SK-N-SH (cell line): ENCODE measurements at regions not wholly inside any gene's neighbourhood (a gene's known extent, or its start where the extent isn't known, plus 50 kb on each side); places are given as distances from the start of the nearest gene placed in this dataset.

ENCODE experiments used
- CTCF ChIA-PET: fragments of 300-600, 350-600 bp; formaldehyde crosslinking; extraction: SDS; loops from one replicate; lab custom pipeline; 2021; lab: Yijun Ruan, JAX
- POLR2A ChIA-PET: fragments of 350-600 bp; sonication (Branson Sonifier 250); formaldehyde crosslinking; extraction: SDS; loops from one replicate; lab custom pipeline; 2020; ENCODE audit warnings: antibody characterized with exemption, inconsistent platforms; lab: Yijun Ruan, JAX
- DNase-seq: peaks from one replicate; pipeline ENCODE4 v3.0.0; 2012
- H2AFZ ChIP-seq: fragments of 200-600 bp; sonication (generic); 2 replicates; pipeline ENCODE4 v1.8.1; 2016; ENCODE audit warnings: antibody characterized with exemption, mild to moderate bottlenecking, low read depth
- H3F3A ChIP-seq: fragments of 200-600 bp; sonication (generic); replicated peaks from 2 replicates; pipeline ENCODE3; 2016; ENCODE audit warnings: antibody characterized with exemption, mild to moderate bottlenecking; ENCODE audit not compliant: insufficient read depth
- H3K27ac ChIP-seq, 2 experiments: fragments of 200-500 bp in 1 of 2; fragments of 200-600 bp in 1 of 2; sonication (Bioruptor generic) in 1 of 2; sonication (generic), shearing (Covaris generic) in 1 of 2; 2 replicates each; pipeline versions ENCODE4 v1.5.1 to v1.6.1; 2014 to 2016; ENCODE audit warnings: low read depth in 2 of 2, inconsistent platforms in 1 of 2, low read length in 1 of 2, mild to moderate bottlenecking in 1 of 2, mixed read lengths in 1 of 2
- H3K27me3 ChIP-seq: fragments of 200-600 bp; sonication (generic), shearing (Covaris generic); 2 replicates; pipeline ENCODE4 v1.6.1; 2016; ENCODE audit warnings: mixed run types; ENCODE audit not compliant: insufficient read depth
- H3K36me3 ChIP-seq, 2 experiments: fragments of 200-500 bp in 1 of 2; fragments of 200-600 bp in 1 of 2; sonication (Bioruptor generic) in 1 of 2; sonication (generic) in 1 of 2; replicated peaks in 1 of 2; 2 replicates each; pipeline versions ENCODE3 to v1.5.1; 2014 to 2016; ENCODE audit warnings: low read length in 1 of 2, mild to moderate bottlenecking in 1 of 2; ENCODE audit not compliant: insufficient read depth in 2 of 2, control insufficient read depth in 1 of 2
- H3K4me1 ChIP-seq, 2 experiments: fragments of 200-500 bp in 1 of 2; fragments of 200-600 bp in 1 of 2; sonication (Bioruptor generic) in 1 of 2; sonication (generic), shearing (Covaris generic) in 1 of 2; 2 replicates each; pipeline versions ENCODE4 v1.5.1 to v1.6.1; 2014 to 2016; ENCODE audit warnings: low read depth in 1 of 2, low read length in 1 of 2, mixed run types in 1 of 2; ENCODE audit not compliant: insufficient read depth in 2 of 2, control insufficient read depth in 1 of 2
- H3K4me2 ChIP-seq: fragments of 200-600 bp; sonication (generic), shearing (Covaris generic); 2 replicates; pipeline ENCODE4 v1.6.1; 2017; ENCODE audit warnings: mixed run types
- H3K4me3 ChIP-seq, 2 experiments: fragments of 200-500 bp in 1 of 2; fragments of 200-600 bp in 1 of 2; sonication (Bioruptor generic) in 1 of 2; sonication (generic), shearing (Covaris generic) in 1 of 2; 2 replicates each; pipeline versions ENCODE4 v1.5.1 to v1.8.1; 2014 to 2016; ENCODE audit warnings: low read depth in 2 of 2, inconsistent platforms in 1 of 2, low read length in 1 of 2, mild to moderate bottlenecking in 1 of 2, mixed read lengths in 1 of 2, moderate library complexity in 1 of 2
- H3K79me2 ChIP-seq: fragments of 200-600 bp; sonication (generic); 2 replicates; pipeline ENCODE4 v1.8.1; 2017; ENCODE audit warnings: mild to moderate bottlenecking; ENCODE audit not compliant: insufficient read depth
- H3K9ac ChIP-seq: fragments of 200-600 bp; sonication (generic); 2 replicates; pipeline ENCODE4 v1.6.1; 2017; ENCODE audit warnings: mixed run types
- H3K9me2 ChIP-seq: fragments of 200-600 bp; sonication (generic); 2 replicates; pipeline ENCODE4 v1.6.1; 2017; ENCODE audit warnings: mixed run types
- H3K9me3 ChIP-seq: fragments of 200-600 bp; sonication (generic); 2 replicates; pipeline ENCODE4 v1.6.1; 2017; ENCODE audit warnings: mixed run types, mild to moderate bottlenecking, moderate library complexity
- H4K20me1 ChIP-seq: fragments of 200-600 bp; sonication (generic); 2 replicates; pipeline ENCODE4 v1.6.1; 2017; ENCODE audit warnings: mild to moderate bottlenecking, mixed run types; ENCODE audit not compliant: insufficient read depth
- CHD2 ChIP-seq: fragments of 150-350 bp; IDR thresholded peaks from 2 replicates; pipeline ENCODE4 v1.6.1; 2018; ENCODE audit warnings: low read length; ENCODE audit not compliant: partially characterized antibody
- ELF1 ChIP-seq: IDR thresholded peaks from 2 replicates; pipeline ENCODE4 v1.4.0; 2012
- FOXJ3 ChIP-seq: sonication (generic); formaldehyde crosslinking; IDR thresholded peaks from 2 replicates; pipeline ENCODE4 v1.5.1; 2020; ENCODE audit warnings: mild to moderate bottlenecking, missing genetic modification reagents
- NFIC ChIP-seq: IDR thresholded peaks from 2 replicates; pipeline ENCODE4 v1.4.0; 2012; ENCODE audit warnings: borderline replicate concordance
- NRF1 ChIP-seq: IDR thresholded peaks from 2 replicates; pipeline ENCODE4 v1.6.1; 2012; ENCODE audit warnings: low read depth, mild to moderate bottlenecking, low read length
- PBX3 ChIP-seq: IDR thresholded peaks from 2 replicates; pipeline ENCODE4; 2012
- RXRA ChIP-seq: IDR thresholded peaks from 2 replicates; pipeline ENCODE4 v1.4.0; 2012; ENCODE audit warnings: low read depth, mild to moderate bottlenecking, borderline replicate concordance
- TCF12 ChIP-seq: IDR thresholded peaks from 2 replicates; pipeline ENCODE4 v1.4.0; 2012
- USF1 ChIP-seq: IDR thresholded peaks from 2 replicates; pipeline ENCODE4 v1.4.0; 2012; ENCODE audit warnings: low read depth, borderline replicate concordance
- USF2 ChIP-seq: fragments of 150-350 bp; IDR thresholded peaks from 2 replicates; pipeline ENCODE4 v1.6.1; 2017; ENCODE audit warnings: antibody characterized with exemption, low read length, low read depth, borderline replicate concordance
- WGBS: methylation state at CpG from one replicate; pipeline ENCODE4 v1.1.6; 2017; ENCODE audit warnings: low lambda C conversion rate; 5-methylcytosine and 5-hydroxymethylcytosine counted together

GRCh38 chr17:79189305-79189704 is 114.7 kb downstream of the ENGASE start:
- Histone ChIP-seq H3K4me2 (no peak overlapping the region), H2AFZ (no peak overlapping the region), H3F3A (no peaks in the 10 kb centered on the region), H3K9me2 (no peaks in the 10 kb centered on the region), H3K79me2 (no peaks in the 10 kb centered on the region), H3K9ac (no peak overlapping the region), H3K4me1 (no peaks in the 10 kb centered on the region), H3K27me3 (peaks cover 33% of the 10 kb centered on the region), H3K36me3 (no peaks in the 10 kb centered on the region), H3K27ac (no peak overlapping the region), H3K9me3 (no peaks in the 10 kb centered on the region), H4K20me1 (peaks cover 21% of the 10 kb centered on the region), H3K4me3 (no peak overlapping the region)
- ChIA-PET POLR2A (interaction anchor here (1.0 kb wide), 1 partner anchor 11 kb away, joined by 3 read pairs; no protein-coding TSS in a partner anchor), CTCF (interaction anchor here (0.8 to 25.7 kb wide), 26 partner anchors 12 to 225 kb away, joined by 3 to 1340 read pairs (median 6); no protein-coding TSS in a partner anchor)
- DNase-seq = no peak
- WGBS = 44% methylated on average over 14 of the region's 14 CpGs
- TF ChIP-seq RXRA = no peak

GRCh38 chr17:79188685-79189084 is 114.1 kb downstream of the ENGASE start:
- ChIA-PET POLR2A (interaction anchor here (1.0 kb wide), 1 partner anchor 26 kb away, joined by 3 read pairs; no protein-coding TSS in a partner anchor), CTCF (interaction anchor here (0.6 to 25.7 kb wide), 53 partner anchors 13 to 517 kb away, joined by 3 to 1340 read pairs (median 5); no protein-coding TSS in a partner anchor)
- Histone ChIP-seq H4K20me1 (peaks cover 18% of the 10 kb centered on the region), H3K9me2 (no peaks in the 10 kb centered on the region), H3K9me3 (no peaks in the 10 kb centered on the region), H3K4me3 (no peak overlapping the region), H3K79me2 (no peaks in the 10 kb centered on the region), H3K27ac (no peak overlapping the region), H2AFZ (no peak overlapping the region), H3K4me1 (peaks cover 0 to 1% of the 10 kb centered on the region in 2 experiments; a peak in 1 of 4 replicates), H3K9ac (no peak overlapping the region), H3F3A (no peaks in the 10 kb centered on the region), H3K4me2 (no peak overlapping the region), H3K36me3 (no peaks in the 10 kb centered on the region), H3K27me3 (peaks cover 39% of the 10 kb centered on the region)
- WGBS = 42% methylated on average over 7 of the region's 7 CpGs
- TF ChIP-seq FOXJ3 (CRISPR knock-in tag) (no peak), NRF1 (no peak), PBX3 (no peak), USF2 (no peak), TCF12 (no peak), NFIC (no peak), USF1 (no peak), CHD2 (no peak), ELF1 (no peak)
- no peak for DNase-seq
